HG03575 (cell line): ENCODE measurements at regions not wholly inside any gene's neighbourhood (a gene's known extent, or its start where the extent isn't known, plus 50 kb on each side); places are given as distances from the start of the nearest gene placed in this dataset.
"Not testable (repeated sequence)": the region's sequence is repeated elsewhere in the genome, so short reads cannot be mapped to it uniquely, and the experiment has no call there.

Experiments used
- ATAC-seq: cut with Tn5 transposase; IDR thresholded peaks from one replicate; pipeline ENCODE4 v1.9.1; 2021; ENCODE audit not compliant: unreplicated experiment, insufficient number of reproducible peaks, low FRiP score; ENCODE audit errors: extremely low read depth

DNA sequence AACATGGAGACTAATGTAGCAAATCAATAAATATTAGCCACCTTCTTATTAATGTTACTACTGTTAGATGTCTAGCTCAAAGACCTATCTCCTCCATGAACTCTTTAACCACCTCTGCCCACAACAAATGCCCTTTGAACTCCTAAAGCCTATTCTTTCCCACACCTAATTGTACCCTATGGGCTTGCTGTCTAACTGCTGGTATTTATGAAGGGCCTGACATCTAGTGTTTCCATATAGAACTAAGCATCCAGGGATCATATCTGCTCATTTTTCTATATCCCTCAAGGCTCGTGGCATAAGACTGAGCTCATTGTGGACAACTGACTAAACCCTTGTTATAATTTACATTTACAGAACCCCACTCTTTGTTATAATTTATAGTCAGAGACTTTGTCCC, 109.8 kb downstream of the TRIM69 start:
- ATAC-seq = not testable (repeated sequence)

DNA sequence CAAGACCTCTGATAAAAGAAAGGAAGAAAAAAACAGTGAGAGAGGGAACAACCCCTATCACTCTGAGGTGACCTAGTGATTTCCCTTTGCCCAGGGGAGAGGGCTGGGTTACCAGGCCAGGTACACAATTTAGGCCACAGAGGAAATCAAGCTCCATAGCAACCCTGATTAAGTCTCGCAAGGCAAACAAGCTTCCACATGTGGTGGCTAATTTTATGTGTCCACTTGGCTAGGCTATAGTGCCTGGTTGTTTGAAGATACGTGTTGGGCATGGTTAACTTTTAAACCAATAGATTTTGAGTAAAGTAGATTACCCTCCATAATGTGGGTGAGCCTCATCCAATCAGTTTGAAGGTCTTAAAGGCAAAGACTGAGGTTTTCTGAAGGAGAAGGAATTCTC, 108.9 kb upstream of the TERB2 start:
- ATAC-seq = not testable (repeated sequence)

DNA sequence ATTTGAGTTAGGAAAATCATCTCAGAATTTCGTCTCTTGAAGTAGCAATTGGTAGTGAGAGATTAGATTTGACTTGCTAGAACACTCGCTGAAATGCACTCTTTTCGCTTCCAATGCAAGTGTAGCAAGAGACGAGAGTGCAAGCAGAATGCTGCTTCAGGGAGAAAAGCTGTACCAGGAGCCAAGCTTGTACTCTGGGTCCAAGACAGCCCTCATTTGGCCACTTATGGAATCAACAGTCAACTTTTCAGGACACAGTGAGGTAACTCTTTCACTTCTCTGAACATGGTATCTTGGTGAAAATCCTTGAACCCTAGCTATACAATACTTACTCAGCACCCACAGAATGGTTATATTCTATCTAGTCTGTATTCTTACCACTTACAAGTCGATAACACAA, 107.6 kb upstream of the TERB2 start:
- not testable (repeated sequence) for ATAC-seq

DNA sequence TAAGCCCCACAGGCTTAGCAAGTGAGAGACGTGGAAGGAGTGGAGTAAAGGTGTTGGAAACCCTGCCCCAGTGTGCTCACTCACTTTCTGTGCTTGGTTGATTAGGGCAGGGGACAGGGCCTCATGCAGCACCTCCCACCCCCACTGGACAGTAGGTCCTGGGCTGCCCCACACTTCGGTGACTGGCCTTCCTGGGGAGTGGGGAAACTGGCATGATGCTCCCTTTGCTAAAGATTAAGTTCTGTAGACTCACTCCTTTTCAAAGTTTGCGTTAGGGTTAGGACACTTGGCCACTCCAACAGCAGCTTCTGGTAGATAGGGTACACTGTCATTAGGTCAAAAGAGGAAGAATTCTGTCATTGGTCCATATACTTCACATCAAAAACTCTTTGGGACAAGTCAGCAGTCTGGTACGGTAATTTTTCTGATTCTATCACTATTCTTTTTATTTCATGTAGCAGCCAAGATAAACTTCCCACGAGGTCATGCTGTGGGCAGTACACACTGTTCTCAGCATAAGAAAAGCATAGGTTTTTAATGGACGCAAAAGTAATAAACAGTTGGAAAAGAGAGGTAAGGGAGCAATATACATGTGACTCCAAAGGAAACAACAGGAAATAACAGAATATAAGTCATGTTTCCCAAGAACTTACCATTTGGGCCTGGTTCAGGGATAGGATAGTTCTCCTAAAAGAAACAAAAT, 106.6 kb upstream of the TERB2 start:
- ATAC-seq = not testable (repeated sequence)

DNA sequence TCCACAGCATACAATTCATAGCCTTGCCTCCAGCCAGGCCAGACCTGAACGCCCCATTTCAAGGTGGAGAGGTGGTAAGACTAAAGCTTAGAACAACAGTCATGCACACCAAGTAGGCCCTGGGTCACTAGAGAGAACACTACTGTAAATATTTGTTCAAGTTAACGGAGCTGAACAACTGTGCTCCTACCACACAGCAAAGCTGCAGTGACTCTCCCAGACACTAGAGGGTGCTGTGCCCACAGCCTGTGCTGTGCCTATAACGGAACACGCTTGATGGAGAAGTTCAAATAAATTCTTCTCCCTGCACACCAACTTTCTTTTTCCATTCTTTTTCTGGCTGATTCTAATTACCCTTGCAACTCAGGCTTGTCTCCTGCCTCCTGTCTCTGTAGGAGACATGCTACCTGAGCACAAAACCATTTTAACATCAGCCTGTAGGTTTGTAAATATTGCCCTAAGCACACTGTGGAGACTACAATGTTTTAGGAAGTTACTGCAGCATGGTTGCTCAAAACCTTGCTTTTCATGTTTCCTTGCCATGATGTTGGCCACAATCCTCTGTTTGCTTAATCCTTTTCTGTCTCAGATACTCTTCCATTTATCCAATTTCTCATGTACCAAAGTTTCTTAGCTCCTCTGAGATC, 103.1 kb upstream of the TERB2 start:
- not testable (repeated sequence) for ATAC-seq

DNA sequence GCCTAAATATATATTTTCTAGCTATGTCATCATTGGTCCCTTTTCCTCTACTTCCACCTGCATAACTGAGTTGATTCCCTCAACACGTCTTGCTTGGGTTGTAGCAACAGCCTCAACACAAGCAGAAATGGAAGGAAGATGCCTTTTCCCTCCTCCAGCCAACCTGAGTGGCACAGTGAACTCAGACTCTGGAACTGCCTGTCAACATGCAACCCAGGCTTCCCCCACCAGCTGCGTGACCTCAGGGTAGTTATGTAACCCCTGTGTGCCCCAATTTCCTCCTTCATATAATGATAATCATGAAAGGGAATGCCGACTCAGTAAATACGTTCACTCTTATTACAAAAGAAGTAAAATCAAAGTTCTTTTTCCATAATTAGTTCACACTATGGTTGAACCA, 101.8 kb upstream of the TERB2 start:
- ATAC-seq = not testable (repeated sequence)

DNA sequence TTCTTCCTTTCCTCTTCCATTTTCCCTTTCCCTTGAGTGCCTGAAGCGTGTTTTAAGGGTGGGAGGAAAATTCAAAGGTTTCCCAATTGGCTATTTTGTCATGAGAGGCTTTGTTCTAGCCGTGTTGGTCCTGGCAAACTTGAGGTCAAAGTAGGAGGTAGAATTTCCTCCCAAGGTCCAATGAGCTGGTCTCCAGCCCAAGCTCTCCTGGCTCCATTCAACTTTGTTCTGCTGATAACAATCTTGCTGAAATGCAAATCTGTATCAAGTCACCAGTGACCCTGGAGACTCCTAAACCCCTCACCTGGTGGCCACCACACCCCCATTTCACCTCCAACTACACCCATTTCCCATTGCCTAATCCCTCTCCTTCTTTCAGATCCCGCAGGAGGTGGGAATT, 100.2 kb upstream of the TERB2 start:
- ATAC-seq = not testable (repeated sequence)

DNA sequence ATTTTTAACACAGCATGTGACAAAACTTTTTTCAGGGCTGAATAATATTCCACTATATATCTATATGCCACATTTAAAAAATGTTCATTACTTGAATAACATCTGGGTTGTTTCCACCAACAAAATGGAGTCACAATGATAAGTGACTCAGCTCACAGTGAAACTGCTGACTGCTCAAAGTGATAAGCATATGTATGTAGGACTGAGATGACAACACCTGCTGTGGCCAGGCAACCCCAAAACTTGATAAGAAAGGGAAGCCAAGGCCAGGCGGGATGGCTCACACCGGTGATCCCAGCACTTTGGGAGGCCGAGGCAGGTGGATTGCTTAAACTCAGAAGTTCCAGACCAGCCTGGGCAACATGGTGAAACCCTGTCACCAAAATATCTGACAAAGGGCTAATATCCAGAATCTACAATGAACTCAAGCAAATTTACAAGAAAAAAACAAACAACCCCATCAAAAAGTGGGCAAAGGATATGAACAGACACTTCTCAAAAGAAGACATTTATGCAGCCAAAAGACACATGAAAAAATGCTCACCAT, 99.2 kb upstream of the TERB2 start:
- not testable (repeated sequence) for ATAC-seq

DNA sequence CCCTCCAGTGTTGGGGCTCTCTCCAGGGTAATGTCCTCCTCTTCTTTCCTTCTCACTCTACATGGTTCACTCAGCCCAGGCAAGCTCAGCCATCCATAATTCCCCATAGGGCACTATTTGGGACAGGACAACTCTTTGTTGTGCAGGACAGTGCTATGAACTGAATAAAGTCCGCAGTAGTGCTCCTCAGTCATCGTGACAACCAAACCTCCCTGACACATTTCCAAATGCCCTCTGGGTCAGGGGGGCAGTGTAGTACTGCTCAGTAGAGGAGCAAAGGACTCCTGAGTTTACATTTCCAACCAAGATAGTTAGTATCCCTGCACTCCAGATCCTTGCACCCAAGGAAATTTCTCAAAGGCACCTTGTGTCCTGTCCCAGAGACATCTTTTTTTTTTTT, 97.4 kb upstream of the TERB2 start:
- not testable (repeated sequence) for ATAC-seq

DNA sequence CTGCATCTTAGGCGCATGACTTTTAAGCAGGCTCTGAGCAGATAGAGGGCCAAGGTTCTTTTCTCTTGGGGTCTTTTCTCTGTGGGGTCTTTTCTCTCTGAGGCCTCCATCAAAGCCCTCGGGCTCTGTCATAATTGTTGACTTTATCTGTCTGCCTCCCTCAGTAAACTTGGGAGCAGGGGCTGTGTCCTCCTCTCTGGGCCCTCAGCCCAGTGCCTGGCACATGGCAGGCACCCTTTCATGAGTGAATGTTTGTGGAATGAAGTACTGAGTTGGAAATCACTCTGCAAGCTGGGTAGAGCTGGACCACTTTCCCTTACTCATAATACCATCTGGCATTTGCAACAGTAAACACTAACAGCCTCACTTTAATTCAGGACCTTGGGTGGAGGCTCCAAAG, 96.3 kb upstream of the TERB2 start:
- ATAC-seq = not testable (repeated sequence)

DNA sequence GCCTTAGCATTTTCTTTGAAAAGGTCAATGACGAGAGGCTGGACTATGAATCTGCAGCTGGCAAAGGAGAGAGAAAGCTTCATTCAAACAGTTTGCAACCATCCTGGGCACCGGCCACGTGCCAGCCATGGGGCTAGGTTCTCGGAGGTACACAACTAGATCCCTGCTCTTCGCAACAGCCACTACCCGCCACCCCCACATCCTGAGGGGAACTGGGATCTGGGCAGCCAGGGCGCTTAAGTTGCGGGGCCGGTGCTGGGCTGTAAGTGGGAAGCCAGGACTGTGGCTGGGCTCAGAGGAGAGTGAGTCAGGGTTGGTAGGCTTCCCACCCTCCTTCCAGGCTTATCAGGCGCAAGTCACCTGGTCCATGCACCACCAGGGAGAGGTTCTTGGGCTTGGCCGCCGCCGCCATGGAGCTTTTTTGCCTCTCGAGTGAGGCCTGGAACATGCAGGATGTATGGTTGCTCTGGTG, 95.0 kb upstream of the TERB2 start:
- no peak for ATAC-seq

DNA sequence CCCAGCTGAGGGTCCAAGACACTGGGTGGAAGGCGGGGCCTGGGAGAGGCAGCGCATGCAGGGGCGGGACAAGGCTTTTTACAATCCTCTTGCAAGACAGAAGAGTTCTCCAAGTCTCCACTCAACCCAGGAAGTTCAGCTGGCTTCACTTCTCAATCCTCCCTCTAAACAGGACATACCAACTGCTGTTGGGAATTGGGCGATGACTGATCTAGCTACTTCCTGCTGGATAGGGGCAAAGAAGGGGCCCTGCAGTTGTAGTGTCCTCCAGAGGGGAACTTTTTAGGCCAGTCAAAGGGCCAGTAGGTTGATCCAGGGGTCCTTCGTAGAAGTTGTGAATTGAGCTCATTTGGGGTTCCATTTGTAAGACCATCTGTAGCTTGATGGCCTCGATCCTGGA, 94.6 kb upstream of the TERB2 start:
- ATAC-seq = no peak

DNA sequence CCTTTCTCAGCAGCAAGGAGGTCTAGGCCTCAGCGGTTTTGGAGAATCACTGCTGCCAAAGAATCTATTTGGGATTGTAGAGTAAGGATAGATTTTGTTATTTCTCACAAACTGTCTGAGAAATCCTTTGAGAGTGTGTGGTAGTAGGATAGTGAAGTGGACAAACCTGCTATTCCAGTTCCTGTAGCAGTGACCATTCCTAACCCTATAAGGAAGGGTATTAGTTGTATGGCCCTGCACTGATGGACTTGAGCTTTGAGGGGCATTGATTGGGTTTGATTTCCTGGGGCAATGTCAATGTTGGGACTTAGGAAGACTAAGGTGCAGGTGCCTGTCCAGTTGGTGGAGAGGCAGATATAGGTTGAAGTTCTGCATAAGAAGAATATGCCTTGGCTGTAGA, 93.6 kb upstream of the TERB2 start:
- not testable (repeated sequence) for ATAC-seq

DNA sequence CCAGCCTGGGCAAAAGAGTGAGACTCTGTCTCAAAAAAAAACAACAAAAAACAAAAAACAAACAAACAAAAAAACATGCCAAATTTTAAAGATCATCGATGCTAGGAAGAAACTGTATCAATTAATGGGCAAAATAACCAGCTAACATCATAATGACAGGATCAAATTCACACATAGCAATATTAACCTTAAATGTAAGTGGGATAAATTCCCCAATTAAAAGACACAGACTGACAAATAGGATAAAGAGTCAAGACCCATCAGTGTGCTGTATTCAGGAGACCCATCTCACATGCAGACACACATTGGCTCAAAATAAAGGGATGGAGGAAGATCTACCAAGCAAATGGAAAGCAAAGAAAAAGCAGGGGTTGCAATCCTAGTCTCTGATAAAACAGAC, 88.4 kb upstream of the TERB2 start:
- not testable (repeated sequence) for ATAC-seq

DNA sequence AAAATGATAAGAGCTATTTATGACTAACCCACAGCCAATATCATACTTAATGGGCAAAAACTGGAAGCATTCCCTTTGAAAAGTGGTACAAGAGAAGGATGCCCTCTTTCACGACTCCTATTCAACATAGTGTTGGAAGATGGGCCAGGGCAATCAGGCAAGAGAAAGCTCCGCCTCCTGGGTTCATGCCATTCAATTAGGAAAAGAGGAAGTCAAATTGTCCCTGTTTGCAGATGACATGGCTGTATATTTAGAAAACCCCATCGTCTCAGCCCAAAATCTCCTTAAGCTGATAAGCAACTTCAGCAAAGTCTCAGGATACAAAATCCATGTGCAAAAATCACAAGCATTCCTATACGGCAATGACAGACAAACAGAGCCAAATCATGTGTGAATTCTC, 86.4 kb upstream of the TERB2 start:
- not testable (repeated sequence) for ATAC-seq

DNA sequence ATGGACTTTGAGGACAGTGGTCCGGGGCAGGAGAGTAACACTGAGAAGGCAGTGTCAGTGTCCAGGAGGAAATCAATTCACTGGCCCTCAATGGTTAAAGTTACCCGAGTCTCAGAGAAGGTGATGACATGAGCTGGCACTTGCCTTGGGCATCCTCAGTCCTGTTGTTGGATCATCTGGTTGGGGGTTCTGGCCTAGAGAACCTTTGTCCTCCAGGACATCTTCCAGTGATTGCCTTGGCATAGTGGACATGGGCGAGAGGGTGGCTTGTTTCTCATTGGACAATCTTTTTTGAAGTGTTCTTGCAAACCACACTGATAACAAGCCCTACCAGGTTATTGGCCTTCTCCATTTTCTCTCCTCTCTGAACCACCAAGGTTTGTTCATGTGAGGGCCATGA, 83.4 kb upstream of the TERB2 start:
- no peak for ATAC-seq

DNA sequence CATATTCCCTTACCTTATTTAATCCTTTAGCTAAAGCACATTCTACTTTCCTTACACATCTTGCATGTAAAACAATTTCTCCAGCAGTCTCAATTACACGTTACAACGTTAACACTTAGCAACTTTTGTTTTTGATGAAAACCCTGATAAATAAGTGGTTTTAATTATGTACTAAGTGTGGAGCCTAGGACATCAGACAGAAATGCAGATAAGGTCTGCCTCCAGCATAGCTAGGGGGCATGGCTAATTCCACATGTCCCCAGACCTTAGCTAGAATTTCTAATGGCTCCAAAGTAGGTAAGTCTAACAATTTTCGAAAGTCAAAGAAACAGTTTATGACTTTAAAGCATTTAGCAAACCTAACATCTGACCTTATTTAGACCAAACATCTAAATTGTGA, 77.4 kb upstream of the TERB2 start:
- ATAC-seq = no peak

DNA sequence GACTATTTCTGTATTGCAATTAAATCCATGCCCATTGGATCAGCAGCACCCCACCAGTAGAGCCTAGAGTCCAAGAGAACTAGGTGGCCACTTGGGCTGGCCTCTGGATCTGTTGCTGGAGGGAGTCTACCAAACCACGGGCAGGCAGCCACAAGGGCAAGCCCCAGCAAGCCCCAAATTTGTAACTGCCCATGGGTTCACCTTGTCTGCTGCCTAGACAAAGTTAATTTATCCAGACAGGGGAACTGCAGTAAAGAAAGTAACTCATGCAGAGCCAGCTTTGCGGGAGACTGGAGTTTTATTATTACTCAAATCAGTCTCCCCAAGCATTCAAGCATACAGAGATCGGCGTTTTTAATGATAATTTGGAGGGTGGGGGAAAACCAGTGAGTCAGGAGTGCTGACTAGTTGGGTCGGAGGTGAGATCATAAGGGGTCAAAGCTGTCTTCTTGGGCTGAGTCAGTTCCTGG, 74.0 kb upstream of the TERB2 start:
- ATAC-seq = peak; percentile 45

DNA sequence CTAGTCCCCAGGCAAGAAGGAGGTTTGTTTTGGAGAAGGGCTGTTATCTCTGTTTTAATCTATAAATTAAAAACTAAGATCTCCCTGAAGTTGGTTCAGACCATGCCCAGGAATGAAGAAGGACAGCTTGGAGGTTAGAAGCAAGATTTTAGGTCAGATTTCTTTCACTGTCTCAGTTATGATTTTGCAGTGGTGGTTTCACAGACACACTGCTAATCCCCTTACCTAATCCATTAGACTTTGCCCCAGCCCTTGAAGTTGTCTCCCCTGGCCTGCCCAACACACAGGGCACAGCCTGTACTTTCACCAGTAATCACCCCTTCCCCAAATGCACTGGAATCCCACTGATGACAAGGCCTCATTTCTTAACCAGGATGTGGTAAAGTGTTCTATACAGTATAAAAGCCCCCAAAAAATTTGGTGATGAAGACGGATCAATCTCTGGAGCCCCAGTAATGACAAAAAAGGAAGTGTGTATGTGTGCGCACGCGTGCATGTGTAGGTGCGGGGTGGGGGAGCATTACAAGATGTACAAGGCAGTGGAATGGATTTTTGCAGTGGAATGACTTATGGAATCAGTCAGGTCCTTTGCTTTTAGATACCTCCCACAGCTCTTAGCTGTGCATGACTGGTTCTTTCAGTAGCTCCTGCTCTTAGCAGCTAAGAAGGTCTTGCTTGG, 73.1 kb upstream of the TERB2 start:
- no peak for ATAC-seq
